ENCODE measurements at regions not wholly inside any gene's neighbourhood (a gene's known extent, or its start where the extent isn't known, plus 50 kb on each side); places are given as distances from the start of the nearest gene placed in this dataset.

GRCh38 chr14:97878206-97878605 lies 1081.0 kb downstream of the VRK1 start:
- no peak overlapping the region for H3K4me2 ChIP-seq (ENCODE audit: low read depth, low read length)
- H3K9ac ChIP-seq (ENCODE audit: insufficient read depth, low read depth, low read length) = no peak overlapping the region
- no peaks in the 10 kb centered on the region for H3K79me2 ChIP-seq (ENCODE audit: insufficient read depth, low read length)
- H2AFZ ChIP-seq (ENCODE audit: low read length) = no peak overlapping the region
- no peaks in the 10 kb centered on the region for H3K36me3 ChIP-seq (replicated peaks in 1 of 2; ENCODE audit: control insufficient read depth in 1 of 2, insufficient read depth in 2 of 2, low read length in 2 of 2)
- TF ChIP-seq HOMEZ (CRISPR knock-in tag; IDR thresholded peaks at IDR 0.05; ENCODE audit: low read depth) (no peak), ZNF672 (CRISPR knock-in tag; IDR thresholded peaks at IDR 0.05) (no peak), SRSF1 (optimal IDR thresholded peaks at IDR 0.05; ENCODE audit: low read depth, low read length) (no peak), THAP11 (CRISPR knock-in tag; IDR thresholded peaks at IDR 0.05) (no peak), STAT5B (CRISPR knock-in tag; IDR thresholded peaks at IDR 0.05) (no peak), FOXP1 (IDR thresholded peaks at IDR 0.05) (no peak), FOXP1 (CRISPR knock-in tag; IDR thresholded peaks at IDR 0.05) (no peak), ZNF230 (CRISPR knock-in tag; IDR thresholded peaks at IDR 0.05) (no peak), GMEB1 (CRISPR knock-in tag; IDR thresholded peaks at IDR 0.05; ENCODE audit: borderline replicate concordance) (no peak), KDM6A (CRISPR knock-in tag; IDR thresholded peaks at IDR 0.05; ENCODE audit: low read depth) (no peak), WIZ (CRISPR knock-in tag; IDR thresholded peaks at IDR 0.05) (no peak), CREB1 (IDR thresholded peaks at IDR 0.05) (no peak), CREB1 (CRISPR knock-in tag; IDR thresholded peaks at IDR 0.05) (no peak), ZNF235 (CRISPR knock-in tag; IDR thresholded peaks at IDR 0.05; ENCODE audit: borderline replicate concordance) (no peak), HOXA7 (CRISPR knock-in tag; IDR thresholded peaks at IDR 0.05) (no peak), NFIC (IDR thresholded peaks at IDR 0.05; ENCODE audit: low read length) (no peak), ZNF550 (CRISPR knock-in tag; IDR thresholded peaks at IDR 0.05; ENCODE audit: borderline replicate concordance) (no peak), MED8 (CRISPR knock-in tag; IDR thresholded peaks at IDR 0.05; ENCODE audit: insufficient replicate concordance) (no peak), CEBPB (IDR thresholded peaks at IDR 0.05; ENCODE audit: borderline replicate concordance, low read depth, low read length) (no peak)
- in situ Hi-C loops (cut with HindIII; ENCODE audit: extremely low pct_ligation_motif_present, low pct_unique_long_range_greater_than_20kb) = no loop called here
- H3K27me3 ChIP-seq (ENCODE audit: control insufficient read depth in 1 of 2, insufficient read depth in 2 of 2, low read length in 2 of 2) = no peaks in the 10 kb centered on the region
- peaks cover 85% of the 10 kb centered on the region for H3K9me3 ChIP-seq (ENCODE audit: low read length)
- H3K27ac ChIP-seq (ENCODE audit: extremely low read length, insufficient read depth, low read length) = no peak overlapping the region
- ChIA-PET CTCF (ENCODE audit: low intra/inter-chr PET ratio, low total read pairs) (no interaction called here), POLR2A (no interaction called here)
- no peaks in the 10 kb centered on the region for H3K4me1 ChIP-seq (ENCODE audit: insufficient read depth, low read length)
- ATAC-seq (no peak), DNase-seq (ENCODE audit: low spot score) (no peak), FAIRE-seq (no peak)
- H4K20me1 ChIP-seq (ENCODE audit: insufficient read depth, low read length) = no peaks in the 10 kb centered on the region
- 9% methylated on average over 1 of the region's 1 CpG for WGBS (ENCODE audit: low lambda C conversion rate)
- no TSS peak for BruUV-seq (replicated peaks)
- H3K4me3 ChIP-seq (replicated peaks in 1 of 3; ENCODE audit: insufficient read depth in 1 of 3, low read depth in 2 of 3, low read length in 3 of 3) = no peak overlapping the region
- intact Hi-C loops (cut with micrococcal nuclease; ENCODE audit: unreplicated experiment) = no loop called here

Data from HepG2 (cell line).